Adrenal gland (tissue), 9 donors: ENCODE measurements at regions not wholly inside any gene's neighbourhood (a gene's known extent, or its start where the extent isn't known, plus 50 kb on each side); places are given as distances from the start of the nearest gene placed in this dataset.
"Not testable (repeated sequence)": the region's sequence is repeated elsewhere in the genome, so short reads cannot be mapped to it uniquely, and the experiment has no call there.

Experiments used
- DNase-seq, 7 donors: peaks; one replicate each; pipeline ENCODE4 v3.0.0-alpha.2; 2019 to 2020
- H3K27ac ChIP-seq, 5 donors: fragments of 200-600 bp; sonication (generic) in 4 of 5; 1 replicate in 3 of 5; 2 replicates in 2 of 5; pipeline versions ENCODE4 v1.5.1 to v1.8.0; 2016 to 2020; ENCODE audit warnings: mild to moderate bottlenecking in 1 of 5
- H3K27me3 ChIP-seq: fragments of 200-600 bp; 2 replicates; pipeline ENCODE4 v1.8.0; 2021
- H3K36me3 ChIP-seq, 2 donors: fragments of 200-600 bp; replicated peaks in 1 of 2; 1 replicate in 1 of 2; 2 replicates in 1 of 2; pipeline versions ENCODE4 v1.5.1 to v1.8.0; 2018 to 2022
- H3K4me1 ChIP-seq, 2 donors: fragments of 200-600 bp; replicated peaks in 1 of 2; 1 replicate in 1 of 2; 2 replicates in 1 of 2; pipeline versions ENCODE4 v1.5.1 to v1.8.0; 2018 to 2021
- H3K4me3 ChIP-seq, 4 donors: fragments of 200-600 bp; sonication (generic) in 3 of 4; one replicate each; pipeline ENCODE4 v1.5.1; 2016 to 2018
- H3K9me3 ChIP-seq, 3 donors: fragments of 200-600 bp; sonication (generic) in 1 of 3; replicated peaks in 1 of 3; 1 replicate in 2 of 3; 2 replicates in 1 of 3; pipeline versions ENCODE4 v1.5.1 to v1.8.0; 2016 to 2021
- CTCF ChIP-seq, 6 experiments: fragments of 450-650 bp in 4 of 6; fragments of 200-600 bp in 2 of 6; sonication (generic) in 1 of 6; IDR thresholded peaks; 1 replicate in 5 of 6; 2 replicates in 1 of 6; pipeline versions ENCODE4 v1.5.1 to v1.8.0; 2016 to 2021; ENCODE audit warnings: antibody characterized with exemption in 6 of 6, mild to moderate bottlenecking in 2 of 6, moderate library complexity in 1 of 6
- POLR2A ChIP-seq, 2 donors: fragments of 450-650 bp; IDR thresholded peaks; one replicate each; pipeline ENCODE4 v1.6.1; 2017; ENCODE audit warnings: antibody characterized with exemption in 2 of 2, mild to moderate bottlenecking in 2 of 2, moderate library complexity in 1 of 2
- WGBS, 4 donors: extraction: QIAGEN DNeasy Blood & Tissue Kit in 2 of 4; methylation state at CpG; one replicate each; pipeline versions ENCODE4 v1.1.5 to v1.1.7; 2013 to 2017; 5-methylcytosine and 5-hydroxymethylcytosine counted together
- intact Hi-C, 2 donors: fragments of 100-400 bp; cut with DNase I; formaldehyde crosslinking; loops; one replicate each; pipeline versions ENCODE4 v1.14.1 to v1.15.0; 2022 to 2023
- donor health status: healthy with polysubstance abuse.
- donor health status: Bipolar disorder and iron deficiency.
- donor health status: DM: yes; HTN: yes; CAD: no.
- donor health status: DM: no; HTN: no; CAD: no.
- donor health status: DM: no; HTN: no; CAD: no.

- no peaks in the 10 kb centered on the region for H3K9me3 ChIP-seq
- H3K4me3 ChIP-seq, result no peak overlapping the region
- intact Hi-C loops, result no loop called here
- H3K36me3 ChIP-seq, result no peaks in the 10 kb centered on the region
- no peak overlapping the region for H3K27ac ChIP-seq
- no peaks in the 10 kb centered on the region for H3K27me3 ChIP-seq
- no peak for DNase-seq
- H3K4me1 ChIP-seq, result peaks cover 5 to 10% of the 10 kb centered on the region in 2 donors
- TF ChIP-seq POLR2A (IDR thresholded peaks at IDR 0.05) (no peak), CTCF (IDR thresholded peaks at IDR 0.05) (no peak)
- 84 to 88% (median 87%) methylated on average over 14 of the region's 14 CpGs for WGBS, 4 donors
Measured at GRCh38 chr10:34941471-34942357, 126.6 kb upstream of the PARD3 start.

GRCh38 chr10:34940436-34940835 lies 125.3 kb upstream of the PARD3 start:
- intact Hi-C loops, result no loop called here
- H3K9me3 ChIP-seq, result no peaks in the 10 kb centered on the region
- H3K4me3 ChIP-seq, result no peak overlapping the region
- H3K36me3 ChIP-seq, result no peaks in the 10 kb centered on the region
- 72 to 83% (median 77%) methylated on average over 8 of the region's 8 CpGs for WGBS, 4 donors
- TF ChIP-seq POLR2A (IDR thresholded peaks at IDR 0.05) (no peak), CTCF (IDR thresholded peaks at IDR 0.05) (no peak)
- no peaks in the 10 kb centered on the region for H3K27me3 ChIP-seq
- peaks cover 5 to 10% of the 10 kb centered on the region in 2 donors for H3K4me1 ChIP-seq
- H3K27ac ChIP-seq, result no peak overlapping the region
- DNase-seq, result no peak

- H3K9me3 ChIP-seq, result no peaks in the 10 kb centered on the region
- DNase-seq, result peak in 1 of 7 donors; percentile 10
- TF ChIP-seq POLR2A (IDR thresholded peaks at IDR 0.05), result no peak
- TF ChIP-seq CTCF (IDR thresholded peaks at IDR 0.05), result no peak
- H3K4me3 ChIP-seq, result no peak overlapping the region
- no peaks in the 10 kb centered on the region for H3K36me3 ChIP-seq
- 80 to 88% (median 86%) methylated on average over 6 of the region's 6 CpGs for WGBS, 4 donors
- peaks cover 5 to 10% of the 10 kb centered on the region in 2 donors for H3K4me1 ChIP-seq
- intact Hi-C loops, result no loop called here
- H3K27ac ChIP-seq, result no peak overlapping the region
- H3K27me3 ChIP-seq, result no peaks in the 10 kb centered on the region
Measured at GRCh38 chr10:34938399-34938670, 123.2 kb upstream of the PARD3 start.

GRCh38 chr10:34937643-34938398 lies 122.7 kb upstream of the PARD3 start:
- intact Hi-C loops, H3K4me1 ChIP-seq, H3K27ac ChIP-seq, H3K4me3 ChIP-seq, H3K9me3 ChIP-seq, H3K36me3 ChIP-seq, H3K27me3 ChIP-seq: not testable (repeated sequence)
- WGBS, 4 donors, result 32 to 42% (median 36%) methylated on average over 7 of the region's 7 CpGs
- DNase-seq, result peak in 3 of 7 donors; percentile 16 to 27 (median 22)
- TF ChIP-seq CTCF (IDR thresholded peaks at IDR 0.05), result peak in 4 of 6 experiments; percentile 11 to 41 (median 30)
